GM23338 (cell line): ENCODE measurements at regions not wholly inside any gene's neighbourhood (a gene's known extent, or its start where the extent isn't known, plus 50 kb on each side); places are given as distances from the start of the nearest gene placed in this dataset.

Source experiments
- ATAC-seq: fragments of 200-7000 bp; cut with Tn5 transposase; 3 replicates; pipeline ENCODE4 v1.9.1; 2020
- DNase-seq: peaks from one replicate; pipeline ENCODE4 v3.0.0-alpha.2; 2015; ENCODE audit warnings: low spot score
- H2AFZ ChIP-seq: fragments of 200-600 bp; sonication (generic); 2 replicates; pipeline ENCODE4 v1.8.0; 2016; ENCODE audit warnings: antibody characterized with exemption, mild to moderate bottlenecking, moderate library complexity
- H3F3A ChIP-seq: fragments of 200-600 bp; sonication (generic); replicated peaks from 2 replicates; pipeline ENCODE4 v1.8.0; 2017; ENCODE audit warnings: antibody characterized with exemption, mixed run types, low read depth
- H3K27ac ChIP-seq: fragments of 200-600 bp; sonication (generic); 2 replicates; pipeline ENCODE4 v1.6.1; 2016; ENCODE audit warnings: low read depth
- H3K27me3 ChIP-seq: fragments of 200-600 bp; sonication (generic); 2 replicates; pipeline ENCODE4 v1.8.0; 2016; ENCODE audit warnings: mild to moderate bottlenecking, mixed run types, moderate library complexity; ENCODE audit not compliant: insufficient read depth
- H3K36me3 ChIP-seq: fragments of 200-600 bp; sonication (generic); 2 replicates; pipeline ENCODE4 v1.8.0; 2016; ENCODE audit warnings: mild to moderate bottlenecking; ENCODE audit not compliant: insufficient read depth
- H3K4me1 ChIP-seq: fragments of 200-600 bp; sonication (generic); 2 replicates; pipeline ENCODE4 v1.8.0; 2016; ENCODE audit warnings: mild to moderate bottlenecking, moderate library complexity; ENCODE audit not compliant: insufficient read depth
- H3K4me2 ChIP-seq: fragments of 200-600 bp; sonication (generic); 2 replicates; pipeline ENCODE4 v1.7.1; 2017; ENCODE audit warnings: mixed run types
- H3K4me3 ChIP-seq: fragments of 200-600 bp; sonication (generic); 2 replicates; pipeline ENCODE4 v1.6.1; 2016; ENCODE audit warnings: mixed run types
- H3K79me2 ChIP-seq: fragments of 200-600 bp; sonication (generic); replicated peaks from 2 replicates; pipeline ENCODE4 v1.8.0; 2017; ENCODE audit warnings: mild to moderate bottlenecking; ENCODE audit not compliant: insufficient read depth
- H3K9me2 ChIP-seq: fragments of 200-600 bp; sonication (generic); 2 replicates; pipeline ENCODE4 v1.8.0; 2017; ENCODE audit not compliant: insufficient read depth
- H4K20me1 ChIP-seq: fragments of 200-600 bp; sonication (generic); replicated peaks from 2 replicates; pipeline ENCODE4 v1.8.0; 2017; ENCODE audit warnings: mild to moderate bottlenecking; ENCODE audit not compliant: insufficient read depth
- H3K27ac Mint-ChIP-seq: 2 replicates; pipeline ENCODE4 v1.8.0; 2020; ENCODE audit warnings: inconsistent platforms, mild to moderate bottlenecking, moderate library complexity, mixed read lengths
- H3K27me3 Mint-ChIP-seq: 3 replicates; pipeline ENCODE4 v1.8.0; 2022; ENCODE audit warnings: low read depth, mild to moderate bottlenecking, moderate library complexity, mixed read lengths, inconsistent platforms; ENCODE audit not compliant: insufficient read depth, poor library complexity
- H3K36me3 Mint-ChIP-seq: 3 replicates; pipeline ENCODE4 v1.8.0; 2021; ENCODE audit warnings: low read depth, mild to moderate bottlenecking, inconsistent platforms, moderate library complexity, mixed read lengths
- H3K4me1 Mint-ChIP-seq: 3 replicates; pipeline ENCODE4 v1.8.0; 2020; ENCODE audit warnings: mild to moderate bottlenecking, inconsistent platforms, mixed read lengths
- H3K4me3 Mint-ChIP-seq: 3 replicates; pipeline ENCODE4 v1.8.0; 2021; ENCODE audit warnings: moderate library complexity, mild to moderate bottlenecking, inconsistent platforms, mixed read lengths
- H3K9me3 Mint-ChIP-seq: 3 replicates; pipeline ENCODE4 v1.8.0; 2020; ENCODE audit warnings: moderate library complexity, mild to moderate bottlenecking, inconsistent platforms, mixed read lengths
- CREB1 ChIP-seq: fragments of 250-450 bp; sonication (Bioruptor Pico); IDR thresholded peaks from 2 replicates; pipeline ENCODE4 v1.5.0; 2020; ENCODE audit warnings: low read depth, mild to moderate bottlenecking, moderate library complexity
- EZH2 ChIP-seq: fragments of 200-600 bp; sonication (generic); IDR thresholded peaks from one replicate; pipeline ENCODE4 v1.8.0; 2017; ENCODE audit warnings: antibody characterized with exemption, mild to moderate bottlenecking, low read depth; ENCODE audit not compliant: unreplicated experiment
- EZH2phosphoT487 ChIP-seq: fragments of 200-600 bp; sonication (generic); IDR thresholded peaks from one replicate; pipeline ENCODE4 v1.8.1; 2018; ENCODE audit warnings: antibody characterized with exemption; ENCODE audit not compliant: unreplicated experiment
- JUNB ChIP-seq: IDR thresholded peaks from one replicate; pipeline ENCODE4 v1.6.1; 2016; ENCODE audit warnings: antibody characterized with exemption; ENCODE audit not compliant: unreplicated experiment
- NANOG ChIP-seq: IDR thresholded peaks from 2 replicates; pipeline ENCODE4 v1.6.1; 2016; ENCODE audit warnings: antibody characterized with exemption, borderline replicate concordance
- POLR2AphosphoS5 ChIP-seq: IDR thresholded peaks from 2 replicates; pipeline ENCODE4 v1.6.1; 2016; ENCODE audit warnings: antibody characterized with exemption, low read depth
- STAT1 ChIP-seq: IDR thresholded peaks from one replicate; pipeline ENCODE4 v1.6.1; 2016; ENCODE audit warnings: antibody characterized with exemption; ENCODE audit not compliant: unreplicated experiment
- ZNF114 ChIP-seq: fragments of 250-450 bp; sonication (Bioruptor Pico); IDR thresholded peaks from 2 replicates; pipeline ENCODE4 v1.5.0; 2020; ENCODE audit warnings: mild to moderate bottlenecking, moderate library complexity
- ZNF331 ChIP-seq: fragments of 250-450 bp; sonication (Bioruptor Pico); IDR thresholded peaks from 2 replicates; pipeline ENCODE4 v1.5.0; 2020; ENCODE audit warnings: low read depth, mild to moderate bottlenecking, moderate library complexity
- TF ChIP-seq, protein P1 (sequence below), 2 experiments: fragments of 200-600 bp in 1 of 2; sonication (generic) in 1 of 2; conservative IDR thresholded peaks; 2 replicates each; pipeline versions ENCODE4 v1.5.1 to v1.6.1; 2016 to 2017; ENCODE audit warnings: antibody characterized with exemption in 2 of 2, low read depth in 2 of 2, mild to moderate bottlenecking in 2 of 2, moderate library complexity in 1 of 2
- TF ChIP-seq, protein P2 (sequence below): IDR thresholded peaks from one replicate; pipeline ENCODE4 v1.6.1; 2018; ENCODE audit warnings: antibody characterized with exemption; ENCODE audit not compliant: unreplicated experiment
- TF ChIP-seq, protein P3 (sequence below): fragments of 250-450 bp; sonication (Bioruptor Pico); IDR thresholded peaks from 2 replicates; pipeline ENCODE4 v1.5.0; 2020; ENCODE audit warnings: mild to moderate bottlenecking, moderate library complexity
- TF ChIP-seq, protein P4 (sequence below): IDR thresholded peaks from 2 replicates; pipeline ENCODE4 v1.6.1; 2016; ENCODE audit warnings: antibody characterized with exemption

DNA sequence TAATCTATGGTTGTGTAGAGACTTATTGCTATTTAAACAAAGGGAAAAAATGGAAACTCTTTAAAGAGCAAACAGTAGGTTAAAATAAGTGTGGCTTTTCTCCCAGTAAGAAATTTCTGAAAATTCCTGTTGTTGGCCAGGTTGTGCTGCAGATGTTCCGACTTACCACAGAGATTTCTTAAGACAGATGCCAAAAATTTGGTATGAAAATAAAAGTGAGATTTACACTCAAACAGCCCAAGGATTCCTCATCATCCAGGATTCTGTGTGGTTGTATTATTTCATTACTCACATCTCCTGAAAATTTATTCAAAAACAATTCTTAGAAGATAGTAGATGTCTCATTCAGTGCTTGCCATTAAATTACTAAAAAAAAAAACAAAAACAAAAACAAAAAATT is 296.7 kb upstream of the PTBP2 start:
- no peak overlapping the region for H3K4me2 ChIP-seq
- H3K9me2 ChIP-seq = no peaks in the 10 kb centered on the region
- Mint-ChIP-seq H3K27ac (no peak overlapping the region), H3K4me1 (peaks cover 26% of the 10 kb centered on the region; the same call in 2 of the 3 replicates), H3K27me3 (no peaks in the 10 kb centered on the region), H3K9me3 (no peaks in the 10 kb centered on the region), H3K4me3 (no peak overlapping the region), H3K36me3 (no peaks in the 10 kb centered on the region)
- H3K4me1 ChIP-seq = peaks cover 18% of the 10 kb centered on the region; the same call in 1 of the 2 replicates
- H3K36me3 ChIP-seq = no peaks in the 10 kb centered on the region
- no peak for DNase-seq
- H3K4me3 ChIP-seq = no peak overlapping the region
- H4K20me1 ChIP-seq = no peaks in the 10 kb centered on the region
- TF ChIP-seq CREB1 (CRISPR knock-in tag) (no peak), STAT1 (no peak), NANOG (no peak), ZNF331 (CRISPR knock-in tag) (no peak), POLR2AphosphoS5 (no peak), JUNB (no peak), ZNF114 (CRISPR knock-in tag) (no peak), EZH2phosphoT487 (no peak), EZH2 (no peak)
- TF ChIP-seq, protein P1, sequence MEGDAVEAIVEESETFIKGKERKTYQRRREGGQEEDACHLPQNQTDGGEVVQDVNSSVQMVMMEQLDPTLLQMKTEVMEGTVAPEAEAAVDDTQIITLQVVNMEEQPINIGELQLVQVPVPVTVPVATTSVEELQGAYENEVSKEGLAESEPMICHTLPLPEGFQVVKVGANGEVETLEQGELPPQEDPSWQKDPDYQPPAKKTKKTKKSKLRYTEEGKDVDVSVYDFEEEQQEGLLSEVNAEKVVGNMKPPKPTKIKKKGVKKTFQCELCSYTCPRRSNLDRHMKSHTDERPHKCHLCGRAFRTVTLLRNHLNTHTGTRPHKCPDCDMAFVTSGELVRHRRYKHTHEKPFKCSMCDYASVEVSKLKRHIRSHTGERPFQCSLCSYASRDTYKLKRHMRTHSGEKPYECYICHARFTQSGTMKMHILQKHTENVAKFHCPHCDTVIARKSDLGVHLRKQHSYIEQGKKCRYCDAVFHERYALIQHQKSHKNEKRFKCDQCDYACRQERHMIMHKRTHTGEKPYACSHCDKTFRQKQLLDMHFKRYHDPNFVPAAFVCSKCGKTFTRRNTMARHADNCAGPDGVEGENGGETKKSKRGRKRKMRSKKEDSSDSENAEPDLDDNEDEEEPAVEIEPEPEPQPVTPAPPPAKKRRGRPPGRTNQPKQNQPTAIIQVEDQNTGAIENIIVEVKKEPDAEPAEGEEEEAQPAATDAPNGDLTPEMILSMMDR (conservative IDR thresholded peaks at IDR 0.05; ENCODE audit: low read depth in 2 of 2) = no peak
- TF ChIP-seq, protein P2, sequence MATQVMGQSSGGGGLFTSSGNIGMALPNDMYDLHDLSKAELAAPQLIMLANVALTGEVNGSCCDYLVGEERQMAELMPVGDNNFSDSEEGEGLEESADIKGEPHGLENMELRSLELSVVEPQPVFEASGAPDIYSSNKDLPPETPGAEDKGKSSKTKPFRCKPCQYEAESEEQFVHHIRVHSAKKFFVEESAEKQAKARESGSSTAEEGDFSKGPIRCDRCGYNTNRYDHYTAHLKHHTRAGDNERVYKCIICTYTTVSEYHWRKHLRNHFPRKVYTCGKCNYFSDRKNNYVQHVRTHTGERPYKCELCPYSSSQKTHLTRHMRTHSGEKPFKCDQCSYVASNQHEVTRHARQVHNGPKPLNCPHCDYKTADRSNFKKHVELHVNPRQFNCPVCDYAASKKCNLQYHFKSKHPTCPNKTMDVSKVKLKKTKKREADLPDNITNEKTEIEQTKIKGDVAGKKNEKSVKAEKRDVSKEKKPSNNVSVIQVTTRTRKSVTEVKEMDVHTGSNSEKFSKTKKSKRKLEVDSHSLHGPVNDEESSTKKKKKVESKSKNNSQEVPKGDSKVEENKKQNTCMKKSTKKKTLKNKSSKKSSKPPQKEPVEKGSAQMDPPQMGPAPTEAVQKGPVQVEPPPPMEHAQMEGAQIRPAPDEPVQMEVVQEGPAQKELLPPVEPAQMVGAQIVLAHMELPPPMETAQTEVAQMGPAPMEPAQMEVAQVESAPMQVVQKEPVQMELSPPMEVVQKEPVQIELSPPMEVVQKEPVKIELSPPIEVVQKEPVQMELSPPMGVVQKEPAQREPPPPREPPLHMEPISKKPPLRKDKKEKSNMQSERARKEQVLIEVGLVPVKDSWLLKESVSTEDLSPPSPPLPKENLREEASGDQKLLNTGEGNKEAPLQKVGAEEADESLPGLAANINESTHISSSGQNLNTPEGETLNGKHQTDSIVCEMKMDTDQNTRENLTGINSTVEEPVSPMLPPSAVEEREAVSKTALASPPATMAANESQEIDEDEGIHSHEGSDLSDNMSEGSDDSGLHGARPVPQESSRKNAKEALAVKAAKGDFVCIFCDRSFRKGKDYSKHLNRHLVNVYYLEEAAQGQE = no peak
- TF ChIP-seq, protein P3, sequence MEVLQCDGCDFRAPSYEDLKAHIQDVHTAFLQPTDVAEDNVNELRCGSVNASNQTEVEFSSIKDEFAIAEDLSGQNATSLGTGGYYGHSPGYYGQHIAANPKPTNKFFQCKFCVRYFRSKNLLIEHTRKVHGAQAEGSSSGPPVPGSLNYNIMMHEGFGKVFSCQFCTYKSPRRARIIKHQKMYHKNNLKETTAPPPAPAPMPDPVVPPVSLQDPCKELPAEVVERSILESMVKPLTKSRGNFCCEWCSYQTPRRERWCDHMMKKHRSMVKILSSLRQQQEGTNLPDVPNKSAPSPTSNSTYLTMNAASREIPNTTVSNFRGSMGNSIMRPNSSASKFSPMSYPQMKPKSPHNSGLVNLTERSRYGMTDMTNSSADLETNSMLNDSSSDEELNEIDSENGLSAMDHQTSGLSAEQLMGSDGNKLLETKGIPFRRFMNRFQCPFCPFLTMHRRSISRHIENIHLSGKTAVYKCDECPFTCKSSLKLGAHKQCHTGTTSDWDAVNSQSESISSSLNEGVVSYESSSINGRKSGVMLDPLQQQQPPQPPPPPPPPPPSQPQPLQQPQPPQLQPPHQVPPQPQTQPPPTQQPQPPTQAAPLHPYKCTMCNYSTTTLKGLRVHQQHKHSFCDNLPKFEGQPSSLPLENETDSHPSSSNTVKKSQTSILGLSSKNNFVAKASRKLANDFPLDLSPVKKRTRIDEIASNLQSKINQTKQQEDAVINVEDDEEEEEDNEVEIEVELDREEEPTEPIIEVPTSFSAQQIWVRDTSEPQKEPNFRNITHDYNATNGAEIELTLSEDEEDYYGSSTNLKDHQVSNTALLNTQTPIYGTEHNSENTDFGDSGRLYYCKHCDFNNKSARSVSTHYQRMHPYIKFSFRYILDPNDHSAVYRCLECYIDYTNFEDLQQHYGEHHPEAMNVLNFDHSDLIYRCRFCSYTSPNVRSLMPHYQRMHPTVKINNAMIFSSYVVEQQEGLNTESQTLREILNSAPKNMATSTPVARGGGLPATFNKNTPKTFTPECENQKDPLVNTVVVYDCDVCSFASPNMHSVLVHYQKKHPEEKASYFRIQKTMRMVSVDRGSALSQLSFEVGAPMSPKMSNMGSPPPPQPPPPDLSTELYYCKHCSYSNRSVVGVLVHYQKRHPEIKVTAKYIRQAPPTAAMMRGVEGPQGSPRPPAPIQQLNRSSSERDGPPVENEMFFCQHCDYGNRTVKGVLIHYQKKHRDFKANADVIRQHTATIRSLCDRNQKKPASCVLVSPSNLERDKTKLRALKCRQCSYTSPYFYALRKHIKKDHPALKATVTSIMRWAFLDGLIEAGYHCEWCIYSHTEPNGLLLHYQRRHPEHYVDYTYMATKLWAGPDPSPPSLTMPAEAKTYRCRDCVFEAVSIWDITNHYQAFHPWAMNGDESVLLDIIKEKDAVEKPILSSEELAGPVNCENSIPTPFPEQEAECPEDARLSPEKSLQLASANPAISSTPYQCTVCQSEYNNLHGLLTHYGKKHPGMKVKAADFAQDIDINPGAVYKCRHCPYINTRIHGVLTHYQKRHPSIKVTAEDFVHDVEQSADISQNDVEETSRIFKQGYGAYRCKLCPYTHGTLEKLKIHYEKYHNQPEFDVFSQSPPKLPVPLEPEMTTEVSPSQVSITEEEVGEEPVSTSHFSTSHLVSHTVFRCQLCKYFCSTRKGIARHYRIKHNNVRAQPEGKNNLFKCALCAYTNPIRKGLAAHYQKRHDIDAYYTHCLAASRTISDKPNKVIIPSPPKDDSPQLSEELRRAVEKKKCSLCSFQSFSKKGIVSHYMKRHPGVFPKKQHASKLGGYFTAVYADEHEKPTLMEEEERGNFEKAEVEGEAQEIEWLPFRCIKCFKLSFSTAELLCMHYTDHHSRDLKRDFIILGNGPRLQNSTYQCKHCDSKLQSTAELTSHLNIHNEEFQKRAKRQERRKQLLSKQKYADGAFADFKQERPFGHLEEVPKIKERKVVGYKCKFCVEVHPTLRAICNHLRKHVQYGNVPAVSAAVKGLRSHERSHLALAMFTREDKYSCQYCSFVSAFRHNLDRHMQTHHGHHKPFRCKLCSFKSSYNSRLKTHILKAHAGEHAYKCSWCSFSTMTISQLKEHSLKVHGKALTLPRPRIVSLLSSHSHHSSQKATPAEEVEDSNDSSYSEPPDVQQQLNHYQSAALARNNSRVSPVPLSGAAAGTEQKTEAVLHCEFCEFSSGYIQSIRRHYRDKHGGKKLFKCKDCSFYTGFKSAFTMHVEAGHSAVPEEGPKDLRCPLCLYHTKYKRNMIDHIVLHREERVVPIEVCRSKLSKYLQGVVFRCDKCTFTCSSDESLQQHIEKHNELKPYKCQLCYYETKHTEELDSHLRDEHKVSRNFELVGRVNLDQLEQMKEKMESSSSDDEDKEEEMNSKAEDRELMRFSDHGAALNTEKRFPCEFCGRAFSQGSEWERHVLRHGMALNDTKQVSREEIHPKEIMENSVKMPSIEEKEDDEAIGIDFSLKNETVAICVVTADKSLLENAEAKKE (CRISPR knock-in tag) = no peak
- TF ChIP-seq, protein P4, sequence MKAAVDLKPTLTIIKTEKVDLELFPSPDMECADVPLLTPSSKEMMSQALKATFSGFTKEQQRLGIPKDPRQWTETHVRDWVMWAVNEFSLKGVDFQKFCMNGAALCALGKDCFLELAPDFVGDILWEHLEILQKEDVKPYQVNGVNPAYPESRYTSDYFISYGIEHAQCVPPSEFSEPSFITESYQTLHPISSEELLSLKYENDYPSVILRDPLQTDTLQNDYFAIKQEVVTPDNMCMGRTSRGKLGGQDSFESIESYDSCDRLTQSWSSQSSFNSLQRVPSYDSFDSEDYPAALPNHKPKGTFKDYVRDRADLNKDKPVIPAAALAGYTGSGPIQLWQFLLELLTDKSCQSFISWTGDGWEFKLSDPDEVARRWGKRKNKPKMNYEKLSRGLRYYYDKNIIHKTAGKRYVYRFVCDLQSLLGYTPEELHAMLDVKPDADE = no peak
- no peak overlapping the region for H2AFZ ChIP-seq
- H3K27ac ChIP-seq = no peak overlapping the region
- H3K79me2 ChIP-seq = no peaks in the 10 kb centered on the region
- no peaks in the 10 kb centered on the region for H3K27me3 ChIP-seq
- ATAC-seq = no peak
- no peaks in the 10 kb centered on the region for H3F3A ChIP-seq
